ENCODE measurements at regions not wholly inside any gene's neighbourhood (a gene's known extent, or its start where the extent isn't known, plus 50 kb on each side); places are given as distances from the start of the nearest gene placed in this dataset.
"Not testable (repeated sequence)": the region's sequence is repeated elsewhere in the genome, so short reads cannot be mapped to it uniquely, and the experiment has no call there.

DNA sequence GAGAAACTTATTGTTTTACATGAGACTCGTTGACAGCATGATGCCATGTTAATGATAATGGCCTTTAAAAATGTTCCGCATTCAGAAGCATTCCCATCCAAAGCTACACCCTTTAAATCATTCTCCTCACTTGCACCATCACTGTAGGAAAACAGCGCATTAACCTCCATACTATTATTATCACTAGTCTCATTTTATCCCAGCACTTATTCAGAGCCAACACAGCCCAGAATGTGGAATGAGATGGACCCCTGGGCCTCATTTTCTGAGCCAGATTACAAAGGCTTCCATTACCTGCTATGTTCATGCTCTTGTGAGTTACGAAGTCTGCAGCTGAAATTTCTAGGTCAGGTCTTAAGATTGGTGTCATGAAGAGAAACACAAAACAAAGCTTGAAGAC lies 159.4 kb downstream of the HS3ST3A1 start:
- no peak for DNase-seq

- DNase-seq = no peak
Observed at GRCh38 chr17:13441873-13442272, 159.9 kb downstream of the HS3ST3A1 start.

DNA sequence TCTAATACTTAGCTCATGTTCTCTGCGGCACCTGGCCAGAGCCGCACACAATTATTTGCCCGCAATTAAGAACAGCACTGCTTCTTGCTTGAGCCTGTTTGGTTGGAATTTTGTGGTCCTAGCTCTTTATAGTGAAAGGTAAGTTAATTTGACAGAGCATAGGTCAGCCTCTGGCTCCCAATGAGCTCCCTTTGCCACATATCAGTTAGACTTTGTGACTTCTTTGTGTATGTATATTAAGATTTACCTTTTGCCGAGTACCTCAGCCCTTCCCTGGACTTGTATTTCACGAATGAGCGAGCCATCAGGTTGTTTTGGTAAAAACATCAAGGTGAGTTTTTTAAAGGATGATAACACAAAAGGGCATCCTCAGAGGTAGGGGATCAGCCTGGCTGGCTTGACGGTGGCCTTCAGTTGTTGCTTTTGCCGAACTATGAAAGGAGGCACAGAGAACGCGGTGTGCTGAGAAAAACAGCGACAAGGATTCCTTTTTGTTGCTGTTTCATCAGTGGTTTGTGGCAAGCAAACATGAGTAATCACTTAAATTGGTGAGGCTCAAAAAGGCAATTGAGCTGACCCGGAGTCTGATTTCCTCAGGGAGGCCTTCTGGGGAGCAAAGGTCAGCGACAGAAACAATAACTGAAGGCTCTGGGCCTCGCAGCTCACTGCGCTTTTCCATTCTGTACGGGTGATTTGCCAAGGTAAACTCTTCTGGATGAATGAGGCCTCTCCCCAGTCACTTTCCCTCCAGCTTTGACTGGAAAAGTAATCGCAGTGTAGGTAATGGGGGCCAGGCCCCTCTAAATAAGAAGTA lies 163.6 kb downstream of the HS3ST3A1 start:
- DNase-seq = no peak

DNA sequence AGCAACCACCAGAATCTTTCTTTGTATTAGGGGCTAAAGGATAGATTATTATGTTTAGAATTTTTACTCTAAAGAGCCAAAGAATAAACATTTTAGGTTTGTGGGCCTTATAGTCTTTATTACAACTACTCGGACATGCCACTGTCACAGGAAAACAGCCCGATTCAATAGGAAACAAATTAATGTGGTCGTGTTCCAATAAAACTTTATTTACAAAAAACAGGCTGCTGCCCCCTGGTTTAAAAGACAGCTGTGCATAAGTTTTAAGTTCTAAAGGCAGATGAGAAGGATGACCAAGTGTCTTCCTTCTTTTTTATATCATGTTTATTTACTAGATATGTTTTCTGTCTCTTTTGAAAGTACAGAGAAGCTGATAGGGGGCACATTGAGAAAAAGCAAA lies 166.5 kb downstream of the HS3ST3A1 start:
- DNase-seq = no peak

DNA sequence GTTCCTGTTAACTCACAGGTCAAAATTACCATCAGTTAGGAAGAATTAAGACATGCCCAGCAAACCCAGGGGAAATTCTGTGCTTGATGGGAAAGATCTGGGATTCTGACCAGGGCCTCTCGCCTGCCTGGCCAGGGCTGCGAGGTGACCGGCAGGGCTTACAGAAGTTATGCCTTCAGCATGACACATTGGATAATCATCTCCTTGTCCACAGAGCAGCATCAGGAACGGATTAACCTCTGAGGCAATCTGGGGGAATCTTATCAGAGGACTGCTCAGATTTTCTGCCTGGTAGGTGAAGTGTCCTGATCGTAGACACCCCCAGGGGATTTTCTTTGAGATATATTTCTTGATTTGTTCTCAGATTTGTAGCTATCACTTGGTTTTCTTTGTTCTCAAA lies 172.5 kb downstream of the HS3ST3A1 start:
- no peak for DNase-seq

- no peak for DNase-seq
Observed at GRCh38 chr17:13428611-13429042, 173.1 kb downstream of the HS3ST3A1 start.

GRCh38 chr17:13426991-13427390 lies 174.7 kb downstream of the HS3ST3A1 start:
- no peak for DNase-seq

DNA sequence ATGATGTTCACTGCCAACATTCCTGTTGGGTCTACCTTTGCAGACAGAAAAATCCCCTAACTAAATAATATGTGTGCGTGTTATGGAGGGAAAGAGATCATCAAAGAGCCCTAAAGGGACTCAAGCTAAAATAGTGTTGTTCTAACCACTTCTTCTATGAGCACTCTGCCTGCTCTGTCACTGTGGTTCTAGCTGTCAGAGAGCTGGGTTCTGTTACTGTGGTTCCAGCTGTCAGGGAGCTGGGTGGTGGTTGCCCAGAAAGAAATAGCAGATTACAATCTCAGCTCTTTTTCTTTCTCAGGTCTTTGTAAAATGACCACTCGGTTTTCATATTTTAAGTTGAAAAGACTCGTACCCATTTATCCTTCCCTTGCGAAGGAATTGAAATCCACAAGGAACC lies 176.3 kb downstream of the HS3ST3A1 start:
- DNase-seq = no peak

DNA sequence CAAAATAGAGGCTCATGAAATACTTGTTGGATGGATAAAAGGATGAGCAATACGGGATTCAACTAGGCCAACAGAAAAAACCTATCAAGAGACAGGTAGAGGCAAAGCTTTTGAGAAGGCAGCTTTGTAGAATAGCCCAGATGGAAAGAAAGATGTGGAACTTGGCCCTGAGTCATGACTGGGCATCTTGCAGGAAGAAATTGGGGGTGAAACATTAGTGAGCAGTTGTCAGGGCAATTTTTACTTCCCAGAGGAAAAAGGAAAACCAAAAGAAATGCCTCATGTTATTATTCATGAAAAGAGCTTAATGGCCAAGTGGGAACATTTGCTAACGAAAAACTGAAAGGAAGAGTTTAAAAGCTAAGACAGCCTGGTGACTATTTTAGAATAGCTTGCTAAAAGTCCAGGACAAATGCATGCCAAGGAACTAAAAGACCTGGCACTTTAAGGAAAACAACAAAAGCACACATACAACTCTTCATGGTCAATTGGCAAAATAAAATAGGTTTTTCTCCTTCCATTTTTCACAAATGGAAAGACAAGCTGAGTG lies 180.1 kb downstream of the HS3ST3A1 start:
- no peak for DNase-seq

GRCh38 chr17:13420878-13421277 lies 180.9 kb downstream of the HS3ST3A1 start:
- peak; percentile 7 for DNase-seq

- DNase-seq = no peak
Observed at GRCh38 chr17:13420418-13420826, 181.3 kb downstream of the HS3ST3A1 start.

- no peak for DNase-seq
Observed at GRCh38 chr17:13419676-13420075, 182.1 kb downstream of the HS3ST3A1 start.

DNA sequence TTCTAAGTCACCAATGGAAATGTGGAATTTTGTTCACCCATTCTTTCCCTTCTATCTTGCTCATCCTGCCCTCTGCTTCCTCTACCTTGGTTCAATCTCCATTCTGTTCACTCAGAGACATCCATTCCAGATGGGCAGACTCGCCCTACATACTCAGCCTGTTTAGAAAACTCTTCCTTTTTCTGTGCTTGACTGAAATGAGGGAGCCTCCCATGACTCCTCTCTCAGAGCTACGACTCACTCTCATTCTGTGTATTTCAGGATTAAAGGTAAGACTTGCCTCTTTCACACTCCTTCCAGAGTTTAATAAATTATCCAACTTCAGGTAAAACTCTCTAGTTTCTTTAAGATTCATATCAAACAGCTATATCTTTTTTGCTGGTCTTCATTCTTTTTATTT lies 182.8 kb downstream of the HS3ST3A1 start:
- DNase-seq = no peak

- no peak for DNase-seq
Observed at GRCh38 chr17:13417381-13417950, 184.3 kb downstream of the HS3ST3A1 start.

- DNase-seq = no peak
Observed at GRCh38 chr17:13416748-13417363, 184.9 kb downstream of the HS3ST3A1 start.

GRCh38 chr17:13415871-13416416 lies 185.8 kb downstream of the HS3ST3A1 start:
- DNase-seq = no peak

- not testable (repeated sequence) for DNase-seq
Observed at GRCh38 chr17:13415200-13415599, 186.5 kb downstream of the HS3ST3A1 start.

DNA sequence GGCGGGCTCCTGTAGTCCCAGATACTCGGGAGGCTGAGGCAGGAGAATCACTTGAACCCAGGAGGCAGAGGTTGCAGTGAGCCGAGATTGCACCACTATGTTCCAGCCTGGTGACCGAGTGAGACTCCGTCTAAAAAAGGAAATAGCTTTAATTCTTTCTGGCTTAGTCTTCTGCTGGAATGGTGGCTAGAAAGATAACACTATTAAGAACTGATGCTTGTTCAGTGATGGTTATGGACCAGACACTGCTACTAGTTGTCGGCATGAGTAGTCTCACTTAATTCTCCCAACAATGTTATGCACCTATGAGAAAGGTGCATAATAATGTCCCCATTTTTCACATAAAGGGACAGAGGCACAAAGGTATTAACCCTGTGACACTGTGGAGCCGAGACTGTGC lies 188.7 kb downstream of the HS3ST3A1 start:
- DNase-seq = no peak

- no peak for DNase-seq
Observed at GRCh38 chr17:13410874-13411273, 190.9 kb downstream of the HS3ST3A1 start.

GRCh38 chr17:13410214-13410613 lies 191.5 kb downstream of the HS3ST3A1 start:
- DNase-seq = no peak

DNA sequence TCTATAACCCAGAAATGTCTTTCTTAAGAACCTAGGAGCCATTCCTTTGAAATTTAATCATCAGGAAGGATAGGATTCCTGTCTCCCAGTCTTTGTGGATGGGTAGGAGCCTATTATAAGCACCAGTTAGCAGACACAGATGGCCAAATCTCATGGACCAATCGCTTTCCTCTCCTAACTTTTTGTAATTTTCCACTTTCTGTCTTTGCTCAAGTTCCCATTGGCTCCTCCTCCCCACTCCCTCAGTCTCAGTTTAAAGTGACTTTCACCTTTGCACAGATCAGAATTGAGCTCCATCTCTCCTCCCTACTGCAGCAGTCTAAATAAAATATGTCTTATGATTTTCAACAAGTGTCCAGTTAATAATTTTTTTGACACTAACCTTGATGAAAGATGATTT lies 192.3 kb downstream of the HS3ST3A1 start:
- no peak for DNase-seq

GRCh38 chr17:13407381-13407780 lies 194.3 kb downstream of the HS3ST3A1 start:
- no peak for DNase-seq

GRCh38 chr17:13405807-13406206 lies 195.9 kb downstream of the HS3ST3A1 start:
- DNase-seq = no peak

- no peak for DNase-seq
Observed at GRCh38 chr17:13405080-13405479, 196.6 kb downstream of the HS3ST3A1 start.
